ENCODE measurements at regions not wholly inside any gene's neighbourhood (a gene's known extent, or its start where the extent isn't known, plus 50 kb on each side); places are given as distances from the start of the nearest gene placed in this dataset.

DNA sequence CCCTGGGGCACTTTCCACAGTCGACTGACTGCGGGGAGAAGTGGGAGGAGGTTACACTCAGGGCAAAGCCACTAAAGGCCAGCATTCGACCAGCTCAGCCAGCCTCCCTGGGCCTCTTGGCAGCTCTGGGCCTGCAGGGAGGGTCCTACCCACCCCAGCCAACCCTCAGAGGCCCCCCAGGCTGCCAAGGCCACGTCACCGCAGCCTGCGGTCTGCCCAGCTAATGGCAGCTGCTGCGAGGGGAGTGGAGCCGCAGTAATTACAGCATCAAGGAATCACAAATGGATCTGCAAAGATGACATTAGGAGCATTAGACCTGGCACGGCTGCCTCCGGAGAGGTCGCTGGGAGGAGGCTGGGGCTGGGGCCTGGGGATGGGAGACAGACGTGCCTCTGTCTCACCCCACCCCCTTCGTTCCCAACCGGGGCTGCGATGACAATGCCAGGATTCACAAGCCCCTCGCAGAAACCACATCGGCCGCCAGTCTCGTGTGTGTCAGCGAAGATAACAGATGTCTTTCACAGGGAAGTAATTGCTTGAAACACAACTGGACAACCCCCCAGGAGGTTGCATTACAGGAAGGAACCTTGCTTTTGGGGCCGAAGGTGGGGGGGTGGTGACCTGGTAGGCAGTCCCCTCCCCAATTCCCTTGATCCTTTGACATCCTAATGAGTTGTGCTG, 367.6 kb downstream of the BCOR start:
- Histone ChIP-seq H3K27me3 (no peaks in the 10 kb centered on the region), H3K4me1 (peaks cover 0 to 21% of the 10 kb centered on the region in 2 donors), H3K27ac (no peak overlapping the region), H3K36me3 (no peaks in the 10 kb centered on the region), H3K9me3 (peaks cover 0 to 6% of the 10 kb centered on the region in 2 donors), H3K4me3 (no peak overlapping the region)
- no peak for DNase-seq (ENCODE audit: low spot score)
- TF ChIP-seq, protein P1, sequence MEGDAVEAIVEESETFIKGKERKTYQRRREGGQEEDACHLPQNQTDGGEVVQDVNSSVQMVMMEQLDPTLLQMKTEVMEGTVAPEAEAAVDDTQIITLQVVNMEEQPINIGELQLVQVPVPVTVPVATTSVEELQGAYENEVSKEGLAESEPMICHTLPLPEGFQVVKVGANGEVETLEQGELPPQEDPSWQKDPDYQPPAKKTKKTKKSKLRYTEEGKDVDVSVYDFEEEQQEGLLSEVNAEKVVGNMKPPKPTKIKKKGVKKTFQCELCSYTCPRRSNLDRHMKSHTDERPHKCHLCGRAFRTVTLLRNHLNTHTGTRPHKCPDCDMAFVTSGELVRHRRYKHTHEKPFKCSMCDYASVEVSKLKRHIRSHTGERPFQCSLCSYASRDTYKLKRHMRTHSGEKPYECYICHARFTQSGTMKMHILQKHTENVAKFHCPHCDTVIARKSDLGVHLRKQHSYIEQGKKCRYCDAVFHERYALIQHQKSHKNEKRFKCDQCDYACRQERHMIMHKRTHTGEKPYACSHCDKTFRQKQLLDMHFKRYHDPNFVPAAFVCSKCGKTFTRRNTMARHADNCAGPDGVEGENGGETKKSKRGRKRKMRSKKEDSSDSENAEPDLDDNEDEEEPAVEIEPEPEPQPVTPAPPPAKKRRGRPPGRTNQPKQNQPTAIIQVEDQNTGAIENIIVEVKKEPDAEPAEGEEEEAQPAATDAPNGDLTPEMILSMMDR (IDR thresholded peaks at IDR 0.05) = no peak

DNA sequence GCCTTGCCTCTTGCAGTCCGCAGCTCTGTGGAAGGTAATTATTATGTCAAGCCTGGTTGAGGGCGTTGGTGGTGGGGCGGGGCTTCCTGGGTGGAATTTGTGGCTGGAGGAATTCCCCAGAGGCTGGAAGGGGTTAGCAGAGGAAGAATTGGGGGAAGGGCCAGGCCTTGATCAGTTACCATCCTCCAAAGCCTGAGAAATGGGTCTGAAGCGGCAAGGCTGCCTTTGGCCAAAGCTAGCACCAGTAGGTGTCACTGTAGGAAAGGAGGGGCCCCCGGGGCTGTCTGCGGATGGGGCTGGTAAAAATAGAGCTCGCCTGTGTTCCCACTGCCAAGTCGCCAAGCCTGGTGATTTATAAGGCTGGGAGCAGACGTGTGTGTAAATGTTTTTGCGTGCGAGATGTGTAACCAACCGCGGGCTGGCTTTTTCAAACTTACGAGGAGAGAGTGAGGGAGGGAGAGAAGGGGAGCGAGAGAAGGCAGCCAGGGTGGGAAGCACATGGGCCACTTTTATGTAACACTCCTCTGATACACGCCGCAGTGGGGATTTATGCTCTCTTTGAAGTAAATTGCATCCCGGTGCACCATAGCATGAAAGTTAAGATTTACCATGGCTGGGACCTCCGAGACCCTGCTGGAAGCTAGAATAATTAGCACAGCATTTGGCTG, 367.0 kb downstream of the BCOR start:
- Histone ChIP-seq H3K4me3 (no peak overlapping the region), H3K27me3 (no peaks in the 10 kb centered on the region), H3K27ac (peak overlapping the region; percentile 28 to 33), H3K36me3 (no peaks in the 10 kb centered on the region), H3K9me3 (peaks cover 0 to 6% of the 10 kb centered on the region in 2 donors), H3K4me1 (peaks cover 0 to 27% of the 10 kb centered on the region in 2 donors)
- DNase-seq (ENCODE audit: low spot score) = peak; percentile 86
- TF ChIP-seq, protein P1 (IDR thresholded peaks at IDR 0.05) = peak; percentile 33 to 71

DNA sequence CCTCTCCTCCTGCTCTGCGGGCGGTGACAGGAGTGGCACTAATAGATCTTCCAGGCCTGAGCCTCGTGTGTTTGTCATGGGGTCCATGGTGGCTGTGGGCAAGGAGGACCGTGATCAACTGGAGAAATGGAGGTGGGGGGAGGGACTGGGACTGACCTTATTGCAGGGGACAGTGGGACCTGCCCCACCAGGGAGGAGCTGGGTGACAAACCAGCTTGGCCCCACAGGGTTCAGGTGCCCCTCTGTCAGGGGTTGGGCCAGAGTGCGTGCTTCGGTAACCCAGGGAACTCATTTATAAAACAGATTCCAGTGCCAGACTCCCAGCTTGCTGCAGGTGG, 366.5 kb downstream of the BCOR start:
- H3K27ac ChIP-seq = peak overlapping the region; percentile 28 to 33
- H3K27me3 ChIP-seq = no peaks in the 10 kb centered on the region
- TF ChIP-seq, protein P1 (IDR thresholded peaks at IDR 0.05) = no peak
- no peak overlapping the region for H3K4me3 ChIP-seq
- H3K4me1 ChIP-seq = peaks cover 0 to 32% of the 10 kb centered on the region in 2 donors
- no peaks in the 10 kb centered on the region for H3K36me3 ChIP-seq
- DNase-seq (ENCODE audit: low spot score) = no peak
- peaks cover 0 to 6% of the 10 kb centered on the region in 2 donors for H3K9me3 ChIP-seq

DNA sequence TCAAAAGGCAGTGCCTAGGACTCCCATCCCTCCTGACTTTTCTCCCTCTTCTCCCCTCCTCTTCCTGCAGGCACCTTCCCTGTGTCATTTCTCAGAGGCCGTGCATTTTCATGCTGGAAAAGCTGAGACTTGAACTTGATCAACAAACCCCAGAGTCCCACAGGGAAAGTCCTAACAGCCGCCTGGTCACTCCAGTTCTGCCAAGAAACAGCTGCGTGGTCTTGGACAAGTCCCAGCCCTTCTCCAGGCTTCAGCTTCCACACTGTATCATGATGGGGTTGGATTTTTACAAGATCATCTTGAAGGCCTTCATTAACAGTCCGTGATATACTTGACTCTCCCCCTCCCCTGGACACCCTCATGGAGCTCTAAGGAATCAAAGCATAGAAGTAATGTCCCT, 366.0 kb downstream of the BCOR start:
- H3K27me3 ChIP-seq = no peaks in the 10 kb centered on the region
- peaks cover 0 to 6% of the 10 kb centered on the region in 2 donors for H3K9me3 ChIP-seq
- H3K27ac ChIP-seq = peak overlapping the region in 1 of 2 donors; percentile 33
- TF ChIP-seq, protein P1 (IDR thresholded peaks at IDR 0.05) = no peak
- H3K36me3 ChIP-seq = no peaks in the 10 kb centered on the region
- no peak overlapping the region for H3K4me3 ChIP-seq
- no peak for DNase-seq (ENCODE audit: low spot score)
- peaks cover 0 to 35% of the 10 kb centered on the region in 2 donors for H3K4me1 ChIP-seq

DNA sequence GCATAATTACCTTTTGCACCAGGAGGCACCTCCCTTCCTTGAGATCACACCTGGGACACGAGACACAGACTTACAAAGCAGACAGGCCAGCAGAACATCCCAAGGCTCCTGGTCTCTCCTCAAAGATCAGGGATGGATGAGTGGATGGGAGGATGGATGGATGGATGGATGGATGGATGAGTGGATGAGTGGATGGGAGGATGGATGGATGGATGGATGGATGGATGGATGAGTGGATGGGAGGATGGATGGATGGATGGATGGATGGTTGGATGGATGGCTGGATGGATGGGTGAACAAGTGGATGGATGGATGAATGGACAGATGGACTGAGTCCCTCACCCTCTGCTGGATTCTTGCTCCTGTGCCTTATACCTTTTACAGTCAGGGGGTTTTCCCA, 364.0 kb downstream of the BCOR start:
- TF ChIP-seq, protein P1 (IDR thresholded peaks at IDR 0.05) = no peak
- H3K27me3 ChIP-seq = no peaks in the 10 kb centered on the region
- peaks cover 0 to 29% of the 10 kb centered on the region in 2 donors for H3K4me1 ChIP-seq
- no peak overlapping the region for H3K27ac ChIP-seq
- H3K9me3 ChIP-seq = peaks cover 0 to 3% of the 10 kb centered on the region in 2 donors
- H3K4me3 ChIP-seq = no peak overlapping the region
- DNase-seq (ENCODE audit: low spot score) = no peak
- H3K36me3 ChIP-seq = no peaks in the 10 kb centered on the region

Measured in right atrium auricular region (tissue), 2 donors.